ENCODE measurements at regions not wholly inside any gene's neighbourhood (a gene's known extent, or its start where the extent isn't known, plus 50 kb on each side); places are given as distances from the start of the nearest gene placed in this dataset.

DNA sequence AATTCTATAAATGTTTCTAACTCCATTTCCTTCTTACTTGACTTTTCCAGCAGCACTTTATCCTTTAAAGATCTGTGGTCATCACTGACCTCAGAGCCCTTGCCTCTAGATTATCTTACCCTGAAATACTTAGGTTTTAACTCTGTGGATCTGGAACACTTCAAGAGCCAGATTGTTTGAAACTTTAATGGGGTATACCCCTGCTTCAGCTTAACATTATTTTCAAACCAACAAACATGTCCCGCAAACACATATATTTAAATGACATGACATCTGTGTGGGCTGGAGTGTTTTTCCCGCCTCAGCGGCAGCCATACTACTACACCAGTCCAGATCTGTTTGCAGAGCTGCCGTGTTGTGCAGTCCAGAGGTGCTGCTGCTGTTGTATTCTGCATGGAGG is 252.0 kb upstream of the TPM1 start:
- no peak for DNase-seq

- no peak for DNase-seq
These were observed 250.9 kb upstream of the TPM1 start for GRCh38 chr15:62791694-62792093.

GRCh38 chr15:62792986-62793751 is 249.4 kb upstream of the TPM1 start:
- DNase-seq, result no peak

DNA sequence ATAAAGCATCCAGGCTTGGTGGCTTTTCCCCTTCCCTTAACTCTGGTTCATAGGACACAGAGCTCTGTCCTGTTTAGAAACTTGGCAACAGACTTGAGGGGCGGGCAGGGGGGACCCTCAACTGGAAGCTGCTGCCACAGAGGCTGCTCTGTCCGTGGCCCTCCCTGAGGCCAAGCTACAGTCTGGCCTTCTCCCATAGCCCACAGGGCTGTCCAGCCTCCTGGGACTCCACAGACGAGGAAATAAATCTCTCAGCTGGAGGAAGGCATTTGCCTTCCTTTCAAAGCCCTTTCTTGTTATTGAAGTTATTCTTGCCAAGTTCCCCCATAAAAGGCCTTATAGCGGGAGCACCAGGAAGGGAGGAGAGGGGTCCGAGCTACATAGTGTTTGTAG is 248.8 kb upstream of the TPM1 start:
- no peak for DNase-seq

DNA sequence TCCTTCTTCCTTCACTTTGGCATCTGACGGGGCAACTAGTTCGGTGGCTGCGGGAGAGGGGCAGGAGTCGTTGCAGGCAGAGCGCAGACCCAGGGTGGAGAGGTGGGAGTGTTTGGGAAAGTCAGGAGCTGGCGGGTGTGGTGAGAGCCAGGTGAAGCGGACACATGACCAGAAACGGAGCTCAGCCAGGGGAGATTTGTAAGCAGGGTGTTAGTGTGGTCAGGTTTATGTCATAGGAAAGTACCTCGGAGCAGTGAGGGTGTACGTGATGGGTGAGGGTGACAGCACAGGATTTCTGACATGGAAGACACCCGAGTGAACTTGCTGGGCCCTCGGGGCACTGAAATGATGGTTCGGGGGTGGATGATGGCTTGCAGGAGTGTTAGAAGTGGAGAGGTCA is 247.4 kb upstream of the TPM1 start:
- DNase-seq, result no peak

- no peak for DNase-seq
These were observed 246.5 kb upstream of the TPM1 start for GRCh38 chr15:62795700-62796695.

- DNase-seq, result no peak
These were observed 245.4 kb upstream of the TPM1 start for GRCh38 chr15:62797171-62797570.

GRCh38 chr15:62798536-62798935 is 244.0 kb upstream of the TPM1 start:
- DNase-seq, result no peak

GRCh38 chr15:62799037-62799436 is 243.5 kb upstream of the TPM1 start:
- no peak for DNase-seq

GRCh38 chr15:62799919-62800318 is 242.6 kb upstream of the TPM1 start:
- DNase-seq, result no peak

- no peak for DNase-seq
These were observed 239.9 kb upstream of the TPM1 start for GRCh38 chr15:62802612-62803011.

- no peak for DNase-seq
These were observed 238.6 kb upstream of the TPM1 start for GRCh38 chr15:62803856-62804400.

- DNase-seq, result no peak
These were observed 237.0 kb upstream of the TPM1 start for GRCh38 chr15:62805502-62805901.

- no peak for DNase-seq
These were observed 234.9 kb upstream of the TPM1 start for GRCh38 chr15:62807539-62808130.

DNA sequence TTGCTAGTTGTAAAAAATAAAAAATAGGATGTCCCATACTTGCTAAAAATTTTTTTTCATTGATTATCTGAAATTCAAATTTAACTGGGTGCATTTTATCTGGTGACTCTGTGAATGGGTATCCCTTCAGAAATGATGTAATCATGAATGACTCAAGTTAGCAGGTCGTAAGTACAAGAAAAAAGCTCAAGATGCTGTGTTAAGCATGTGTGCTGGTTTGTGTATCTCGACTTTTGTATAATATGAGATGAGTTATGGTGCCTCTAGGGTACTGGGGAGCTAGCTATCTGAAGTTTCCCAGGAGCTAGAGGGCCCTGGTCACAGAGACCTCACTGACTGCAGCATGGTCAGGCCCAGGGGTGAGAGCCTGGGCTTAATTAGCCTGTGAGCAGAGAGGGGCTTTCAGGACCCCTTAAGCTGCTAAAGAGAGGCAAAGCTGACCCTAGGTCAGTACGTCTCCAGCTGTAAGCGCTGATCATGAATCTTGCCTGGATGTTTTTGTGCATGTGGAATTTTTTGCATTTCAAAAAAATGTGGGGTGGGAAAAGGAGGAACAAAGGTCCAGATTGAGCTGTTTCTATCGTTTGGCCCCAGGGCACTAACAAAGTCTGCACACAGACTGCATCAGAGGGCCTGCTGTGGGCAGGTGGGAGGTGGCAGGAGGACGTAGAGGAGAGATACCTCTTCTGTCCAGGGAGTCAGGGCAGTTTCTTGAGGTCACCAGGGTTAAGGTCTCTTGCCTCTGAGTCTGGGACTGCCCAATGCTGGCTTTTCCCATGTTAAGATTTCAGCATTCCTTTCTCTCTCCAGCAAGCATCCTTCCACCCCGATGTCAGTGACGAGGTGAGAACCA is 233.2 kb upstream of the TPM1 start:
- no peak for DNase-seq

GRCh38 chr15:62809968-62810260 is 232.6 kb upstream of the TPM1 start:
- no peak for DNase-seq

DNA sequence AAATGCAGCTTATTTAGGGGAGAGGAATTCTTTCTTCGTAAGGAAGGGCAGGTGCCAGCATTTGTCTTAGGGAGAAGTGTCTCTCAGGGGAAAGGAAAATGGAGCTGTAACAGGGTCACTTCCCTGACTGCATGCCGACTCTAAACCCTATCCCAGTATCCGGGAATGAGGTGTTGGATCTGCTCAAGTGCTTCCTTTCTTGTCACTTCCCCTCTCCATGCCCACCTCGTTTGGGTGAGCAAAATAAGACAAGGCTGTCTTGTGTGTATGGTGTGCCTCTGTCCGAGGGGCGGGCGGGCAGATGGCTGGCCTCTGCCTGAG is 230.1 kb upstream of the TPM1 start:
- DNase-seq, result no peak

DNA sequence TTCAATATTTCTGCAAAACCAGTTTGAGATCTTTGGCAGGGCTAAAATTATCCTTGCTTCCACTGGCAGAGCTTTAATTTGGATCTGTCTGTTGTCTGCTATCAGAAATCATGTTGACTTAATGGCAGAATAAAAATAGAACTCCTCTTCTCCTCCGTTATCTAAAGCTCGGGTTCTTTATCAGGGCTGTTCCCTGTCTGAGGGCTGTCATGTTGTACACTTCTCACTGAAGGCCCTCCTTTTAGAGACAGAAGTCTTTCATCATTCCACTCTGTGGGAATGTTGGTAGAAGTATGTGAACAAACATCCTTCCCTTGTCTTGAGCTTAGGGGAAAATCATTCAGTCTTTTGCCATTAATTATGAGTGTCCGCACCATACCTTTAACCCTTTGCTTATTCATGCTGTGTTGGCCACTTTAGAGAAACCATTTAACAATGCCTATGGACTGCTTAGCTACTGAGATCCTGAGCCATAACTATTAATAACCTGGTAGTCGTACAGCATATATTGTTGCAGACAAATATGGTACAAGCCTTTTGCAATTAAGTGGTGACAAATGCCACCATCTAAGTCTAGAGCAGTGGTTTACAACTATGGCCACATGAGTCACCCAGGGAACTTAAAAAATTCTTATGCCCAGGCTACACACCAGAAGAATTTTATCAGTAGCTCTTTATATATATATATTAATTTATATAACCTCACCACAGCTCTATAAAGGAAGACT is 226.0 kb upstream of the TPM1 start:
- no peak for DNase-seq

DNA sequence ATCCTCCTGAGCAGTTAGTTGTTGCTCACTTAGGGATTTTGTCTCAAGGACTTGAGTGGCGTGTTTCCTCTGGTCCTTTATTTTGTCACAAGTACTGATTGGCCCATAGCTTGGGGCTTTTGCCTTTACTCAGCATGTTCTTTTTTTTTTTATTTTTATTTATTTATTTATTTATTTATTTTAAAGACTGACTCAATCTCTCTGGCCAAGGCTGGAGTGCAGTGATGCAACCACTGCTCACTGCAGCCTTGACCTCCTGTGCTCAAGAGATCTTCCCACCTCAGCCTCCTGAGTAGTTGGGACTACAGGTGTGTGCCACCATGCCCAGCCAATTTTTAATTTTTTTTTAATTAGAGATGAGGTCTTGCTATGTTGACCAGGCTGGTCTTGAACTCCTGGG is 223.9 kb upstream of the TPM1 start:
- DNase-seq, result no peak

DNA sequence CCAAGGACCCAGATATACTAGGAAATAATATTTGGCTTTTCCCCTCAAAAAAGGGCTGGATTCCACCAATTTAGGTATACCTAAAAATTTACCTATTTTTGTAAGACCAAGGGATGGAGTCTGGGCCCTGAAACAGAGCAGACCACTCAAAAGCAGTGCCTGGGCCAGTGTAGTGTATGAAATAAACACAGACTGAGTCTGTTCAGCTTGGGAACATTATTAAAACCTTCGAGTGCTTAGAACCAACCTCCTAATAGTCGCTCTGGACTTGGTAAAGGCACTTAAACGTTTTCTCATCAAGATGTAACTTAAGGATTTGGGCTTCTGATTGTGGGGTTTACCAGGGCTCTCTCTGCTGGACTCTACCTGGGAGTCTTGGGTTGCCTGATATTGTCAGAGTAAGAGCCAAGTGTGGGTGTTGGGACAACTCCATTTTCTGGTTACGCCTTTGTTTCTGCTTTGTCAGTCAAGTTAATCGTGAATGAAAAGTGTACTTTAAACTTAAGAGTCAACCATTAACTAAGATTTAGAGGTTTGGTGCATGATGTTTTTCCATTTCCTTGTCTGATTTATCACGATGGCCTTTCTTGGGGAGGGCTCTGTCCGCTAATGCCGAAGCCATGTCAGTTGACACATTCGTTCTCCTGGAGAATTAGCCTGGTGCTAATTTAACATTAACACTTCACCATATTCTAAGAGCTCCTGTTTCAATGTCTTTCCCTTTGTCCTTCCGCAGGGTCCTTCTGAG is 221.0 kb upstream of the TPM1 start:
- no peak for DNase-seq

GRCh38 chr15:62822228-62822627 is 220.3 kb upstream of the TPM1 start:
- DNase-seq, result no peak

Measured in bone marrow (tissue), 2 donors.